Activated T-cell treated with anti-CD3 and anti-CD28 coated beads, Interleukin-2, amount 50 U/mL, for 24 hours (primary cell): ENCODE measurements at regions not wholly inside any gene's neighbourhood (a gene's known extent, or its start where the extent isn't known, plus 50 kb on each side); places are given as distances from the start of the nearest gene placed in this dataset.

Source experiments
- DNase-seq: peaks from one replicate; pipeline ENCODE4 v3.0.0-alpha.2; 2020
- H3K27ac Mint-ChIP-seq: 2 replicates; pipeline ENCODE4 v1.8.0; 2020; ENCODE audit warnings: mild to moderate bottlenecking, mixed read lengths
- H3K27me3 Mint-ChIP-seq: 2 replicates; pipeline ENCODE4 v1.8.0; 2020; ENCODE audit warnings: mixed read lengths
- H3K36me3 Mint-ChIP-seq: 2 replicates; pipeline ENCODE4 v1.8.0; 2020; ENCODE audit warnings: low read depth, mixed read lengths
- H3K4me1 Mint-ChIP-seq: 2 replicates; pipeline ENCODE4 v1.8.0; 2020; ENCODE audit warnings: low read depth, mixed read lengths
- H3K4me3 Mint-ChIP-seq: 2 replicates; pipeline ENCODE4 v1.8.0; 2020; ENCODE audit warnings: mild to moderate bottlenecking, moderate library complexity, mixed read lengths
- H3K9me3 Mint-ChIP-seq: 2 replicates; pipeline ENCODE4 v1.8.0; 2020; ENCODE audit warnings: mixed read lengths

DNA sequence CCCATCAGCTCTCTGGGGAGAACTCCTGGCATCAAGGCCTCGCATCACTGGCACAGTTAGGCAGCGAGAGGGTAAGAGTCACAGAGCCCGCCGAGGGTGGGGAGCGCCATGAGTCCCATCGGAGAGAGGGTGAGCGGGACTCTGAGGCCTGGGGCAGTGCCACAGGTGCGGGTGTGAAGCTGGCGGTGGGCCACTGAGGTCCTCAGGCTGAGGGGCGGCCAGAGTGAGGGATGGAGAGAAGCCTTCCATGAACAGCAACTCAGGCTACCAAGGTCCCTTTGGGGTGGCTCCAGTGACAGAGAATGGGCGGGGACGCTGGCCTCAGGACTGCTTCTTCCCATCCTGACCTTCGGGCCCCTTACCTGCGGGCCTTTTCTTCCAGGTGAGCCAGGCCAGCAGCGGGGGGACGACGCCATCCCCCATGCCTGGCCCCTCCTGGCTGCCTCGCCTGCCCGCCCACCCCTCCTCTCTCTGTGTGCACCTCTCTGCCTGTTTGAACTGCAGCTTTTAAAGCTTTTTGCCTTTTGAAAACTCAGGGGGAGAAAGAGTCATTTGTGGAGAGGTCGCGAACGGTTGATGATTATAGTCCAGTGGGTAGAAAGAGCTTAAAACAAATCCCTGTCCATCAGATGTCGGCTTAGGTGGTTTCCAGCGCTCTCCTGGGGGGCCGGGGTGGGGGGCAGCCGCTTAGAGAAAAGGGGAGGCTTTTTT, 149.3 kb upstream of the GSE1 start:
- Mint-ChIP-seq H3K4me1 (peaks cover 5% of the 10 kb centered on the region), H3K27me3 (peaks cover 47% of the 10 kb centered on the region), H3K9me3 (no peaks in the 10 kb centered on the region), H3K4me3 (no peak overlapping the region), H3K36me3 (no peaks in the 10 kb centered on the region), H3K27ac (no peak overlapping the region)
- no peak for DNase-seq

GRCh38 chr16:85464383-85465305, 148.5 kb upstream of the GSE1 start:
- Mint-ChIP-seq H3K27me3 (peaks cover 47% of the 10 kb centered on the region), H3K4me1 (peaks cover 5% of the 10 kb centered on the region), H3K27ac (no peak overlapping the region), H3K36me3 (no peaks in the 10 kb centered on the region), H3K9me3 (no peaks in the 10 kb centered on the region), H3K4me3 (no peak overlapping the region)
- no peak for DNase-seq

GRCh38 chr16:85465328-85466303, 147.5 kb upstream of the GSE1 start:
- no peak overlapping the region for H3K4me3 Mint-ChIP-seq
- DNase-seq, result no peak

DNA sequence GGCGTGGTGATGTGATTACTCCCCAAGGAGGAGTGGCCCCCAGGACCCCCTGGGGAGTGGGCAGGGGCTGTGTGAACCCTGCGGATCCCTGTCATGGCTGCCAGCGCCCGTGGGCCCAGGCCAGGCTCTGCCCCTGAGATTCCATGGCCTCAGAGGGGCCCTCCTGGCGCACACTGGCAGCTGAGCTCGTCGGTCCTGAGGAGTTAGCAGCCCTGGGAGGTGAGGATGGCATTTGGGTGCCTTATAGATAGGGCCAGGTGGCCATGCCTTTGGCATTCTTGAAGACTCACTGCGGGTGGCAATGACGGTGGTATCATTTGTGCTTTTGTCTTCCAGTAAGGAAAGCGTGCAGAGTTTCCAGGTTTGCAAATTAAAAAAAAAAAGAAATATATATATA, 146.8 kb upstream of the GSE1 start:
- Mint-ChIP-seq H3K9me3 (no peaks in the 10 kb centered on the region), H3K4me3 (no peak overlapping the region), H3K27me3 (peaks cover 40% of the 10 kb centered on the region), H3K36me3 (no peaks in the 10 kb centered on the region), H3K4me1 (peaks cover 5% of the 10 kb centered on the region), H3K27ac (no peak overlapping the region)
- DNase-seq, result no peak

More at GRCh38 chr16:85465328-85466303, 147.5 kb upstream of the GSE1 start:
- H3K27me3 Mint-ChIP-seq, result peaks cover 43% of the 10 kb centered on the region
- H3K4me1 Mint-ChIP-seq, result peaks cover 5% of the 10 kb centered on the region
- H3K36me3 Mint-ChIP-seq, result no peaks in the 10 kb centered on the region
- H3K9me3 Mint-ChIP-seq, result no peaks in the 10 kb centered on the region
- no peak overlapping the region for H3K27ac Mint-ChIP-seq

GRCh38 chr16:85466989-85467388, 146.1 kb upstream of the GSE1 start:
- Mint-ChIP-seq H3K4me3 (no peak overlapping the region), H3K4me1 (peaks cover 5% of the 10 kb centered on the region), H3K9me3 (no peaks in the 10 kb centered on the region), H3K27ac (no peak overlapping the region), H3K36me3 (no peaks in the 10 kb centered on the region), H3K27me3 (peaks cover 33% of the 10 kb centered on the region)
- no peak for DNase-seq

DNA sequence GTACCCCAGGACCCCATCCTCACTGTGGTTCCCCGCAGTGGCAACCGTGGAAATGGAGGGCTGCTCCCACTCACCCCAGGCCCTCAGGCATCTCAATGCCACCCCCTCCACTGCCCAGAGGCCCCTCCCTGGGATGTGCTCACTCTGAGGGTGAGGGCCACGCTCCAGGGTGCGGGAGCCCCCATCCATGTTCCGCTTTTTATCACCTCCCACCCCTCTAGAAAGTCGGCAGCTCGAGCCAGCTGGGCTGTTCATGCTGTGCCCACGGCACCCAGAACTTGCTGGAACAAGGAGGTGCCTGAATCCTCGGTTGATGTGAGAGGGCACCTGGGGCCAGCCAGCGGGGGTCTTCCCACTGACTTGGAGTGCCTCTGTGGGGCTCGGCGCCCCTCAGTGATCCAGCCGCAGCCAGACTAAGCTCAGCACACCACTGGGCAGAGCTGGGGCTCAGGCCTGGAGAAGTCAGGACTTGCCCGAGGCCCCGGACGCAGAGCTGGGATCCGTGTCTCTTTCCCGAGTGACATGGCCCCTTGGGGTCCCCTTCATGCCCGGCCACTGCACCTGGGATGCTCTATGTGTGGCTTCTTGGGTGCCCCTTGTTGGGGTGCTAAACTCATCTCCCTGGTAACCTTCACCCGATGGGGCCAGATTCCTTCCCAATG, 143.1 kb upstream of the GSE1 start:
- Mint-ChIP-seq H3K27ac (no peak overlapping the region), H3K36me3 (no peaks in the 10 kb centered on the region), H3K27me3 (peaks cover 13% of the 10 kb centered on the region), H3K4me3 (no peak overlapping the region), H3K9me3 (no peaks in the 10 kb centered on the region), H3K4me1 (no peaks in the 10 kb centered on the region)
- DNase-seq, result no peak

GRCh38 chr16:85470873-85471272, 142.2 kb upstream of the GSE1 start:
- Mint-ChIP-seq H3K4me1 (no peaks in the 10 kb centered on the region), H3K27me3 (peaks cover 5% of the 10 kb centered on the region), H3K27ac (no peak overlapping the region), H3K36me3 (no peaks in the 10 kb centered on the region), H3K9me3 (no peaks in the 10 kb centered on the region), H3K4me3 (no peak overlapping the region)
- no peak for DNase-seq

DNA sequence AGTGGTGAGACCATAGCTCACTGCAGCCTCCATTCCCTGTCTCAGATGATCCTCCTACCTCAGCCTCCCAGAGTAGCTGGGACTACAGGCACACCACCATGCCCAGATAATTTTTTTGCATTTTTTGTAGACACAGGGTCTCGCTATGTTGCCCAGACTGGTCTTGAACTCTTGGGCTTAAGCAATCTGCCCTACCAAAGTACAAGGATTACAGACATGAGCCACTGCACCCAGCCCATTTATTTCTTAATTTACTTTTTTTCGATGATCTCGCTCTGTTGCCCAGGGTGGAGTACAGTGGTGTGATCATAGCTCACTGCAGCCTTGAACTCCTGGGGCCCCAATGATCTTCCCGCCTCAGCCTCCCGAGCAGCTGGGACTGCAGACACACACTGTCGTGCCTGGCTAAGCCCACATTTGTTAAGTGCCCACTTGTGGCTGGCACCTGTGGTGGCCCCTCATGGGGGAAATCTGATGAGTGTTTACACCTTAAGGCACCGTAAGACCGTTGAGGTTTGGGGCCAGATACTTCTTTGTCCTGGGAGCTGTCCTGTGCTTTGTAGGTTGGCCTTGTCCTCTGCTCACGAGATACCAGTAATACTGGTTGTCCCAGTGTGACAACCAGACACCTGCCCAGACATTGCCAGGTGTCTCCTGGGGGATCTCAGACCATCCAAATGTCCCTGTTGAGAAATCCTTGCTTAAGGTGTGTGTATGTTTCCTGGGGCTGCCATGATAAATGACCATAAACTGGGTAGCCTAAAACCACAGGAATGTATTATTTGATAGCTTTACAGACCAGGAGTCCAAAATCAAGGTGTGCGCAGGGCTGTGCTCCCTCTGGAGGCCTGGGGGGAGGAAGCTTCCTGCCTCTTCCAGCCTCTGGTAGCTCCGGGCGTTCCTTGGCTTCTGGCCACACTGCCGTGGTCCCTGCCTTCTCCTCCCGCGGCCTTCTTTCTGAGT, 141.4 kb upstream of the GSE1 start:
- Mint-ChIP-seq H3K36me3 (no peaks in the 10 kb centered on the region), H3K4me3 (no peak overlapping the region), H3K4me1 (no peaks in the 10 kb centered on the region), H3K9me3 (no peaks in the 10 kb centered on the region), H3K27me3 (peaks cover 5% of the 10 kb centered on the region), H3K27ac (no peak overlapping the region)
- DNase-seq, result no peak

DNA sequence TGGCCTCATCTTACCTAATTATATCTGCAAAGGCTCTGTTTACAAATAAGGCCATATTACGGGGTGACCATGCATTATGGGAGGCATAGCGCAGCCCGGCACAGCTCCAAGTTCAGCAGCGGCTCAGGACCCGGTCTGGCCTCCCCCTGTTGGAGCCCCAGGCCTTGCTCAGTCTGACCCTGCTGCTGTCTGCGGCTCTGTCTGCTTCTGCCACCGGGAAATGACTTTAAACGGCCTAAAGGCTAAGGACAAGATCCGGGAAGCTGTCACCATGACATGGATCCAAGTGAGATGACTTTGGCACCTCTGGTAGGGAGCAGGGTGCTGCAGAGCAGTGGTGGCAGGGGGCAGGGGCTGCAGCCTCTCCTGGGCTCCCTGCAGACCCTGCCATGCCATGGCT, 140.6 kb upstream of the GSE1 start:
- H3K27me3 Mint-ChIP-seq, result peaks cover 5% of the 10 kb centered on the region
- H3K27ac Mint-ChIP-seq, result no peak overlapping the region
- no peaks in the 10 kb centered on the region for H3K36me3 Mint-ChIP-seq
- H3K4me1 Mint-ChIP-seq, result no peaks in the 10 kb centered on the region
- H3K9me3 Mint-ChIP-seq, result no peaks in the 10 kb centered on the region
- no peak overlapping the region for H3K4me3 Mint-ChIP-seq
- no peak for DNase-seq

DNA sequence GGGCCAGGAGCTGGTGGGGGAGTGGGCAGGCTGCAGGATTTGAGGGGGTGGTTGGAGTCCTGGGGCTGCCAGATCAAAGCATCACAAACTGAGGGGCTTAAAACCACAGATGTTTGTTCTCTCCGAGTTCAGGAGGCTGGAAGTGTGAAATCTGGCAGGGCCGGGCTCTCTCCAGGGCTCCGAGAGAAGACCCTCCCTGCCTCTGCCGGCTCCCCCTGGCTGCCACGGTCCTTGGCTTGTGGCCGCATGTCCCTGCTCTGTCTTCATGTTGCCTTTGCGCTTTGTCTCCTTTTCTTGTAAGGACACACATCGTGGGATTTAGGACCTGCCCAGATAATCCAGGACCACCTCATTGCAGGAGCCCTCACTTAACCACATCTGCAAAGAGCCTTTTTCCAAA, 139.8 kb upstream of the GSE1 start:
- Mint-ChIP-seq H3K36me3 (no peaks in the 10 kb centered on the region), H3K27me3 (peaks cover 5% of the 10 kb centered on the region), H3K4me1 (no peaks in the 10 kb centered on the region), H3K27ac (no peak overlapping the region), H3K4me3 (no peak overlapping the region), H3K9me3 (no peaks in the 10 kb centered on the region)
- no peak for DNase-seq

GRCh38 chr16:85473909-85474620, 139.1 kb upstream of the GSE1 start:
- Mint-ChIP-seq H3K9me3 (no peaks in the 10 kb centered on the region), H3K36me3 (no peaks in the 10 kb centered on the region), H3K4me1 (no peaks in the 10 kb centered on the region), H3K27ac (no peak overlapping the region), H3K27me3 (peaks cover 5% of the 10 kb centered on the region), H3K4me3 (no peak overlapping the region)
- no peak for DNase-seq

DNA sequence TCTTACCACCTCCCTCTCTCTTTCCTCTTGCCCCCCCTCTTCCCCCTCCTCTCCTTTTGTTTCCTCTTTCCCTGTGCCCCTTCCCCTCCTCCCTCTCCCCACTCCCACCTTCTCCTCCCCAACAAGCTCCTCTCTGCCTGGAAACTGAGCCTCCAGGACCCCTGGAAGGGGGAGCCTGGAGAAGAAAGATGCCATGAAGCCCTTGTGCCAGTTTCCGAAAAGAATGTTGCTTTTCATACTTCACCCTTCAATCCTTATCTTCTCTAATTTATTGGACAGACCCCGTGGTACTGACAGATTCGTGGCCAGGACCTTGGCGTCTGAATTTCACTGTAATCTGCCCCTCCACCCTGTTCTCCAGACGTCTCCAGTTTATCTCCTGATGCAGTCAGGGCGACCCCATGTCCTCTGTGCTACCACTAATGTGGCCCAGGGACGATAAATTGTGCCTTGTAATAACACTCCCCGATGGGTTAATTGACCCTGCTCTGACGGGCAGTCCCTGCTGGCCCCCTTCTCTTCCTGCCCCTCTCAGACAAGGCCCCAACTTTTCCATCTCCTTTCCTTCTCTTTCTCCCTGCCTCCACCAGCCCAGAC, 138.4 kb upstream of the GSE1 start:
- Mint-ChIP-seq H3K27me3 (peaks cover 5% of the 10 kb centered on the region), H3K4me1 (no peaks in the 10 kb centered on the region), H3K27ac (no peak overlapping the region), H3K36me3 (no peaks in the 10 kb centered on the region), H3K4me3 (no peak overlapping the region), H3K9me3 (no peaks in the 10 kb centered on the region)
- no peak for DNase-seq
